ENCODE measurements at regions not wholly inside any gene's neighbourhood (a gene's known extent, or its start where the extent isn't known, plus 50 kb on each side); places are given as distances from the start of the nearest gene placed in this dataset.

GRCh38 chr13:23069566-23069965, 111.2 kb upstream of the SGCG start:
- no peak overlapping the region for H3K4me3 ChIP-seq (ENCODE audit: insufficient read depth, low read depth, low read length)
- Mint-ChIP-seq H3K27ac (ENCODE audit: unreplicated experiment) (no peak overlapping the region), H3K4me3 (ENCODE audit: unreplicated experiment) (no peak overlapping the region), H3K36me3 (ENCODE audit: low read depth, unreplicated experiment) (no peaks in the 10 kb centered on the region), H3K4me1 (ENCODE audit: low read depth, unreplicated experiment) (peaks cover 7% of the 10 kb centered on the region), H3K9me3 (ENCODE audit: unreplicated experiment) (no peaks in the 10 kb centered on the region), H3K27me3 (ENCODE audit: low read depth, unreplicated experiment) (no peaks in the 10 kb centered on the region)
- no peaks in the 10 kb centered on the region for H3K4me1 ChIP-seq (ENCODE audit: insufficient read depth, low read length)
- H3K9ac ChIP-seq (ENCODE audit: low read length) = no peak overlapping the region
- FAIRE-seq (no peak), DNase-seq (ENCODE audit: low read depth) (peak; percentile 60)
- no peak for TF ChIP-seq CTCF (IDR thresholded peaks at IDR 0.05; ENCODE audit: insufficient read depth, low read depth, low read length)
- TF ChIP-seq EZH2 (IDR thresholded peaks at IDR 0.05; ENCODE audit: insufficient read depth, low read length) = no peak
- H4K20me1 ChIP-seq (ENCODE audit: insufficient read depth, low read length) = no peaks in the 10 kb centered on the region
- no peaks in the 10 kb centered on the region for H3K36me3 ChIP-seq (ENCODE audit: insufficient read depth, low read length)
- H3K4me2 ChIP-seq (ENCODE audit: low read length) = peak overlapping the region; percentile 59
- H3K79me2 ChIP-seq (ENCODE audit: insufficient read depth, low read length) = no peaks in the 10 kb centered on the region
- no peaks in the 10 kb centered on the region for H3K27me3 ChIP-seq (ENCODE audit: insufficient read depth, low read length)
- peak overlapping the region; percentile 60 for H3K27ac ChIP-seq (ENCODE audit: low read depth, low read length)
- peaks cover 5% of the 10 kb centered on the region for H3K9me3 ChIP-seq (ENCODE audit: insufficient read depth, low read depth, low read length)
- H2AFZ ChIP-seq (ENCODE audit: low read depth, low read length) = no peak overlapping the region

- H4K20me1 ChIP-seq (ENCODE audit: insufficient read depth, low read length) = no peaks in the 10 kb centered on the region
- Mint-ChIP-seq H3K27me3 (ENCODE audit: low read depth, unreplicated experiment) (no peaks in the 10 kb centered on the region), H3K4me1 (ENCODE audit: low read depth, unreplicated experiment) (peaks cover 6% of the 10 kb centered on the region), H3K9me3 (ENCODE audit: unreplicated experiment) (no peaks in the 10 kb centered on the region), H3K27ac (ENCODE audit: unreplicated experiment) (no peak overlapping the region), H3K36me3 (ENCODE audit: low read depth, unreplicated experiment) (no peaks in the 10 kb centered on the region), H3K4me3 (ENCODE audit: unreplicated experiment) (no peak overlapping the region)
- no peaks in the 10 kb centered on the region for H3K79me2 ChIP-seq (ENCODE audit: insufficient read depth, low read length)
- H3K4me2 ChIP-seq (ENCODE audit: low read length) = no peak overlapping the region
- H3K4me1 ChIP-seq (ENCODE audit: insufficient read depth, low read length) = no peaks in the 10 kb centered on the region
- no peak for DNase-seq (ENCODE audit: low read depth)
- no peak for TF ChIP-seq EZH2 (IDR thresholded peaks at IDR 0.05; ENCODE audit: insufficient read depth, low read length)
- TF ChIP-seq CTCF (IDR thresholded peaks at IDR 0.05; ENCODE audit: insufficient read depth, low read depth, low read length) = no peak
- no peaks in the 10 kb centered on the region for H3K36me3 ChIP-seq (ENCODE audit: insufficient read depth, low read length)
- no peak for FAIRE-seq
- H3K9me3 ChIP-seq (ENCODE audit: insufficient read depth, low read depth, low read length) = peaks cover 5% of the 10 kb centered on the region
- no peak overlapping the region for H3K4me3 ChIP-seq (ENCODE audit: insufficient read depth, low read depth, low read length)
- no peak overlapping the region for H2AFZ ChIP-seq (ENCODE audit: low read depth, low read length)
- no peak overlapping the region for H3K27ac ChIP-seq (ENCODE audit: low read depth, low read length)
- no peak overlapping the region for H3K9ac ChIP-seq (ENCODE audit: low read length)
- no peaks in the 10 kb centered on the region for H3K27me3 ChIP-seq (ENCODE audit: insufficient read depth, low read length)
Observed at GRCh38 chr13:23074075-23074828, 106.5 kb upstream of the SGCG start.

- Histone ChIP-seq H3K36me3 (ENCODE audit: insufficient read depth, low read length) (no peaks in the 10 kb centered on the region), H3K4me3 (ENCODE audit: insufficient read depth, low read depth, low read length) (no peak overlapping the region), H3K27ac (ENCODE audit: low read depth, low read length) (no peak overlapping the region), H2AFZ (ENCODE audit: low read depth, low read length) (peak overlapping the region; percentile 42), H3K9me3 (ENCODE audit: insufficient read depth, low read depth, low read length) (no peaks in the 10 kb centered on the region), H3K27me3 (ENCODE audit: insufficient read depth, low read length) (no peaks in the 10 kb centered on the region), H3K4me1 (ENCODE audit: insufficient read depth, low read length) (no peaks in the 10 kb centered on the region), H3K4me2 (ENCODE audit: low read length) (no peak overlapping the region), H4K20me1 (ENCODE audit: insufficient read depth, low read length) (no peaks in the 10 kb centered on the region), H3K9ac (ENCODE audit: low read length) (no peak overlapping the region), H3K79me2 (ENCODE audit: insufficient read depth, low read length) (no peaks in the 10 kb centered on the region)
- no peaks in the 10 kb centered on the region for H3K4me1 Mint-ChIP-seq (ENCODE audit: low read depth, unreplicated experiment)
- H3K4me3 Mint-ChIP-seq (ENCODE audit: unreplicated experiment) = no peak overlapping the region
- H3K27ac Mint-ChIP-seq (ENCODE audit: unreplicated experiment) = no peak overlapping the region
- H3K27me3 Mint-ChIP-seq (ENCODE audit: low read depth, unreplicated experiment) = peaks cover 3% of the 10 kb centered on the region
- DNase-seq (ENCODE audit: low read depth) = peak; percentile 39
- H3K36me3 Mint-ChIP-seq (ENCODE audit: low read depth, unreplicated experiment) = no peaks in the 10 kb centered on the region
- TF ChIP-seq EZH2 (IDR thresholded peaks at IDR 0.05; ENCODE audit: insufficient read depth, low read length) (no peak), CTCF (IDR thresholded peaks at IDR 0.05; ENCODE audit: insufficient read depth, low read depth, low read length) (no peak)
- no peak for FAIRE-seq
- no peaks in the 10 kb centered on the region for H3K9me3 Mint-ChIP-seq (ENCODE audit: unreplicated experiment)
Observed at GRCh38 chr13:23081220-23081619, 99.6 kb upstream of the SGCG start.
